DOHH2 (cell line): ENCODE measurements at regions not wholly inside any gene's neighbourhood (a gene's known extent, or its start where the extent isn't known, plus 50 kb on each side); places are given as distances from the start of the nearest gene placed in this dataset.

ENCODE experiments used
- EZH2phosphoT487 ChIP-seq: fragments of 200-600 bp; sonication (generic); IDR thresholded peaks from 2 replicates; pipeline ENCODE4 v1.6.1; 2017; ENCODE audit warnings: borderline replicate concordance, mild to moderate bottlenecking, antibody characterized with exemption, low read length, moderate library complexity, mixed read lengths
- TF ChIP-seq, protein P1 (sequence below): fragments of 200-600 bp; sonication (generic); IDR thresholded peaks from one replicate; pipeline ENCODE4 v1.5.1; 2014; ENCODE audit warnings: antibody characterized with exemption, mild to moderate bottlenecking, low read depth, low read length; ENCODE audit not compliant: poor library complexity, severe bottlenecking

DNA sequence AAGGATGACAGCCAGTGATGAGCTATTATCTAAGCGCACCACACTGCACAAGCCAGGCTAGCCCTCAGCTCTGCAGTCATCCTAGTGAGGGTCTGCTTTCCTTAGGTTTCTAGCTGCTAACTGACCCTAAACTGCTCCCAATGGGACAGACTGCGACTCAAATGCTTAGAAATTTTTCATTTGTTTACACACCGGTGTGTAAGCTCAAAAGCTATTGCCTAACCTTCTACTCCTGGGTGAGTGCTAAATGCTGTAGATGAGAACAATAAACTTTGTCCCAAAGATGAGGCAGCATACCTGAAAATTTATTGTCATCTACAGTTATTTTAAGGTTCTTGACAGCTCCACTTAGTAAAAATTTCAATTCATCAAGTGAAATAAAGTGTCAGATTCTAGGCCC lies 311.4 kb downstream of the TMEM167A start:
- TF ChIP-seq, protein P1, sequence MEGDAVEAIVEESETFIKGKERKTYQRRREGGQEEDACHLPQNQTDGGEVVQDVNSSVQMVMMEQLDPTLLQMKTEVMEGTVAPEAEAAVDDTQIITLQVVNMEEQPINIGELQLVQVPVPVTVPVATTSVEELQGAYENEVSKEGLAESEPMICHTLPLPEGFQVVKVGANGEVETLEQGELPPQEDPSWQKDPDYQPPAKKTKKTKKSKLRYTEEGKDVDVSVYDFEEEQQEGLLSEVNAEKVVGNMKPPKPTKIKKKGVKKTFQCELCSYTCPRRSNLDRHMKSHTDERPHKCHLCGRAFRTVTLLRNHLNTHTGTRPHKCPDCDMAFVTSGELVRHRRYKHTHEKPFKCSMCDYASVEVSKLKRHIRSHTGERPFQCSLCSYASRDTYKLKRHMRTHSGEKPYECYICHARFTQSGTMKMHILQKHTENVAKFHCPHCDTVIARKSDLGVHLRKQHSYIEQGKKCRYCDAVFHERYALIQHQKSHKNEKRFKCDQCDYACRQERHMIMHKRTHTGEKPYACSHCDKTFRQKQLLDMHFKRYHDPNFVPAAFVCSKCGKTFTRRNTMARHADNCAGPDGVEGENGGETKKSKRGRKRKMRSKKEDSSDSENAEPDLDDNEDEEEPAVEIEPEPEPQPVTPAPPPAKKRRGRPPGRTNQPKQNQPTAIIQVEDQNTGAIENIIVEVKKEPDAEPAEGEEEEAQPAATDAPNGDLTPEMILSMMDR, result no peak
- TF ChIP-seq EZH2phosphoT487, result no peak
